HG03095 (cell line): ENCODE measurements at regions not wholly inside any gene's neighbourhood (a gene's known extent, or its start where the extent isn't known, plus 50 kb on each side); places are given as distances from the start of the nearest gene placed in this dataset.
"Not testable (repeated sequence)": the region's sequence is repeated elsewhere in the genome, so short reads cannot be mapped to it uniquely, and the experiment has no call there.

Source experiments
- ATAC-seq: cut with Tn5 transposase; IDR thresholded peaks from one replicate; pipeline ENCODE4 v1.9.1; 2021; ENCODE audit warnings: moderate library complexity; ENCODE audit not compliant: unreplicated experiment

- ATAC-seq, result no peak
Measured at GRCh38 chr11:86861810-86862209, 61.5 kb downstream of the PRSS23 start.

- ATAC-seq, result no peak
Measured at GRCh38 chr11:86863476-86863875, 63.1 kb downstream of the PRSS23 start.

- ATAC-seq, result no peak
Measured at GRCh38 chr11:86865436-86865835, 65.1 kb downstream of the PRSS23 start.

- no peak for ATAC-seq
Measured at GRCh38 chr11:86869531-86869930, 69.2 kb downstream of the PRSS23 start.

GRCh38 chr11:86869966-86870570 lies 69.7 kb downstream of the PRSS23 start:
- ATAC-seq, result peak; percentile 82

GRCh38 chr11:86873573-86874083 lies 73.3 kb downstream of the PRSS23 start:
- ATAC-seq, result no peak

GRCh38 chr11:86874304-86875056 lies 74.1 kb downstream of the PRSS23 start:
- no peak for ATAC-seq

- ATAC-seq, result no peak
Measured at GRCh38 chr11:86876716-86877234, 76.4 kb downstream of the PRSS23 start.

- no peak for ATAC-seq
Measured at GRCh38 chr11:86877503-86877902, 77.2 kb downstream of the PRSS23 start.

- not testable (repeated sequence) for ATAC-seq
Measured at GRCh38 chr11:86879241-86879640, 76.0 kb downstream of the FZD4 start.

GRCh38 chr11:86885311-86885710 lies 69.9 kb downstream of the FZD4 start:
- no peak for ATAC-seq

- no peak for ATAC-seq
Measured at GRCh38 chr11:86888164-86889000, 66.8 kb downstream of the FZD4 start.

GRCh38 chr11:86889001-86889341 lies 66.2 kb downstream of the FZD4 start:
- no peak for ATAC-seq

- ATAC-seq, result no peak
Measured at GRCh38 chr11:86891036-86891435, 64.2 kb downstream of the FZD4 start.

GRCh38 chr11:86893235-86893634 lies 62.0 kb downstream of the FZD4 start:
- ATAC-seq, result no peak
